Large intestine (tissue), 3 donors: ENCODE measurements at regions not wholly inside any gene's neighbourhood (a gene's known extent, or its start where the extent isn't known, plus 50 kb on each side); places are given as distances from the start of the nearest gene placed in this dataset.

Source experiments
- DNase-seq, 2 donors: peaks; one replicate each; pipeline versions ENCODE4 v3.0.0 to v3.0.0-alpha.2; 2013
- H3K27ac ChIP-seq: one replicate; pipeline ENCODE4 v1.5.1; 2013; ENCODE audit warnings: low read length
- H3K27me3 ChIP-seq: 2 replicates; pipeline ENCODE4 v1.6.1; 2013; ENCODE audit warnings: low read length; ENCODE audit not compliant: control insufficient read depth, insufficient read depth
- H3K36me3 ChIP-seq: 2 replicates; pipeline ENCODE4 v1.6.1; 2013; ENCODE audit warnings: low read length; ENCODE audit not compliant: control insufficient read depth, insufficient read depth
- H3K4me1 ChIP-seq: one replicate; pipeline ENCODE4 v1.6.1; 2013; ENCODE audit warnings: low read length; ENCODE audit not compliant: control insufficient read depth, insufficient read depth
- H3K4me3 ChIP-seq: one replicate; pipeline ENCODE4 v1.5.1; 2013; ENCODE audit warnings: low read length
- H3K9me3 ChIP-seq: one replicate; pipeline ENCODE4 v1.6.1; 2013; ENCODE audit warnings: mild to moderate bottlenecking, low read depth, low read length, moderate library complexity; ENCODE audit not compliant: control insufficient read depth
- WGBS: methylation state at CpG from one replicate; pipeline ENCODE4 v1.1.5; 2013; ENCODE audit warnings: low lambda C conversion rate; ENCODE audit not compliant: insufficient coverage; 5-methylcytosine and 5-hydroxymethylcytosine counted together

DNA sequence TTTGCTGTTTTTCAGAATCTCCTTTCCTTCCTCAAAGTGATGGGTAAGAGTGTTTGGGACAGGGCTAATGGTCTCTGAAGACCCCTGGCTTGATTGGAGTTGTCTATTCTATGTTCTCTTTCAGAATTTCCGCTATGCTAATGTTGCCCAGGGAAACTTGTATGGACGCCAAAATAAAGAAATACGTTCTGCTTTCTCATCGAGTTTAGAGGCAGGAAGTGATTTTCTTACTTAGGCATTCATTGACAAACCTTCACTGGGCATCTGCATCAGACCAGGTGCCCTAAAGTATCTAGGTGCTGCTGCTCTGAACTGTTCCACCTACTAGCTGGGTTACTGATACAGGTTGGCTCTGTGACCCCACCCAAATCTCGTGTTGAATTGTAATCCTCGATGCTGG, 787.9 kb upstream of the EEF2KMT start:
- Histone ChIP-seq H3K27ac (no peak overlapping the region), H3K36me3 (no peaks in the 10 kb centered on the region), H3K4me1 (no peaks in the 10 kb centered on the region), H3K9me3 (no peaks in the 10 kb centered on the region), H3K4me3 (no peak overlapping the region), H3K27me3 (no peaks in the 10 kb centered on the region)
- WGBS: 88% methylated on average over 4 of the region's 6 CpGs
- DNase-seq: no peak

DNA sequence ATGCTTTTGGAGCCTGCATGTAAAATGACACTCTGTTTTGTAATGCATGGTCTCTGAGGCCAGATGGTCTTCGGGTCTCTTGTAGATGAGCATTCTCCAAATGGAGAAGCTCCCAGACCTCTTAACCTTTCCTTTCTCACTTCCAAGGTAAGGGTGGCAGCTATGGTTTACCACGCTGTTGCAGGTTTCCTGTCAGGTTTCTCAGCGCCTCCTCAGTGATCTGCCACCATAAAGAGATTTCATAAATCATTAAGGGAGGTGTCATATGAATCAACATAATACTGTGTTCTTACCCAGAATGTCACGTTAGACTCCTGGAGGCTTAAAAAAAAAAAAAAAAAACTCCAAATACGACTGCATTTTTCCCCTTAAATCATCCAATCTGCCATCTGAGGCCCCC, 787.4 kb upstream of the EEF2KMT start:
- 80% methylated on average over 1 of the region's 5 CpGs for WGBS
- H3K4me1 ChIP-seq: no peaks in the 10 kb centered on the region
- no peak overlapping the region for H3K27ac ChIP-seq
- H3K36me3 ChIP-seq: no peaks in the 10 kb centered on the region
- no peaks in the 10 kb centered on the region for H3K27me3 ChIP-seq
- H3K9me3 ChIP-seq: no peaks in the 10 kb centered on the region
- H3K4me3 ChIP-seq: no peak overlapping the region
- DNase-seq: no peak

DNA sequence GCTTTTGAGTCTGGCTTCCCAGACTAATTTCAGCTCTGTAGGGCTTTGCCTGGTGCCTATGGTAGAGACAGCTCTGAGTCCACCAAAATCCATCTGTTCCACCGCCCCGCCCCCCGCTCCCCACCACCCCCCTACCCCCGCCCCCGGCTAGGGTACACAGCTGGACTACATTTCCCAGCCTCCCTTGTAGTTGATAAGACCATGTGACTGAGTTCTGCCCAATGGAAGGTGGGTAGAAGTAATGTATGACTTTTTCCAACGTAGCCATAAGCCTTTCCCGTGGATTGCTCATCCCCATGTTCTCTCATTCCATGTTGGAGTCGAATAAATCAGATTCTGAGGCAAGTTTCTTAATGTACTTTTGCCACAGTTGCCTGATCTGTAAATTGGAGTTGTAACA, 786.7 kb upstream of the EEF2KMT start:
- DNase-seq: no peak
- Histone ChIP-seq H3K4me3 (no peak overlapping the region), H3K4me1 (no peaks in the 10 kb centered on the region), H3K9me3 (no peaks in the 10 kb centered on the region), H3K27ac (no peak overlapping the region), H3K27me3 (no peaks in the 10 kb centered on the region), H3K36me3 (no peaks in the 10 kb centered on the region)
- no CpG with 5 or more reads among the region's 8 CpGs for WGBS

DNA sequence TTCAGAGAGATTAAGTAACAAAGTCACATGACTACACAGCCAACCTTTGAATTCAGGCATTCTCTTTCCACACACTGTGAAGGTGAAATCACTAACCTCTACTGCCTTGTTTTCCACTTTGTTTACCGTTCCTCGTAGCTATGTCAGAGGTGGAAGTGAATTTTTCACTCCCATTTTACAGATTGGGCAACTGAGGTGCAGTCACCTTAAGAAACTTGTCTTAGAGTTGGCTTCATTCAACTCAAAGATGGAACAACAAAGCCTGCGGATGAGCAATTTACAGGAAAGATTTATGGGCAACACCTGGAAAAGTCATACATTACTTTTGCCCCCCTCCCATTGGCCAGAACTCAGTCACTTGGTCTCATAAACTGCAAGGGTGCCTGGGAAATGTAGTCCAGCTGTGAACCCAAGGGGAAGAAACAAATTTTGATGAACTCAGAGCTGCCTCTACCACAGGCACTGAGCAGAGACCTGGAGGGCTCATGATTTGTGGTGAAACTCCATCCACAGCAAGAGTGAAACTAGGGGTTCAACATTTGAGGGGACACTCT, 784.6 kb upstream of the EEF2KMT start:
- H3K4me3 ChIP-seq: no peak overlapping the region
- H3K4me1 ChIP-seq: no peaks in the 10 kb centered on the region
- H3K27ac ChIP-seq: no peak overlapping the region
- no peaks in the 10 kb centered on the region for H3K36me3 ChIP-seq
- no peak for DNase-seq
- WGBS: no CpG with 5 or more reads among the region's 3 CpGs
- H3K9me3 ChIP-seq: no peaks in the 10 kb centered on the region
- no peaks in the 10 kb centered on the region for H3K27me3 ChIP-seq

DNA sequence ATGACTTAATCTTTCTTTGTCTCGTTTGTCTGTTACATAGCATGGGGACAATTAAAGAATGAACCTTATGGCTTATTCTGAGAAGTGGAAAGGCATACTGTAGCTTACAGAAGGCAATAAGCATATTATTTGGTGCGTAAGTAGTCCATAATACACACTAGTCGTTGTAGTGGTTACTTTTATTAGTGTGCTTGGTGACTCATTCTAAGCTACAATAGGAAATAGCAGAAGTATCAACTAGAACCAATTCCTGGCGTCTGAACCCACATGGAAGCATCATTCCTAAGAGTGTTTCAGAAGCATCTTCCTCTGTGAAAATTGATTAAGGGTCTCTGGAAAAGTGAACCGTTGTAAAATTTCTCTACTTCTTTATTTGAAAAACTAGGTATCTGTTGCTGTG, 777.8 kb upstream of the EEF2KMT start:
- Histone ChIP-seq H3K27me3 (no peaks in the 10 kb centered on the region), H3K27ac (no peak overlapping the region), H3K9me3 (no peaks in the 10 kb centered on the region), H3K36me3 (no peaks in the 10 kb centered on the region), H3K4me3 (no peak overlapping the region), H3K4me1 (no peaks in the 10 kb centered on the region)
- WGBS: 93% methylated on average over 2 of the region's 5 CpGs
- no peak for DNase-seq

GRCh38 chr16:5874899-5875298, 777.3 kb upstream of the EEF2KMT start:
- no CpG with 5 or more reads among the region's 4 CpGs for WGBS
- Histone ChIP-seq H3K4me1 (no peaks in the 10 kb centered on the region), H3K4me3 (no peak overlapping the region), H3K27ac (no peak overlapping the region), H3K36me3 (no peaks in the 10 kb centered on the region), H3K27me3 (no peaks in the 10 kb centered on the region), H3K9me3 (no peaks in the 10 kb centered on the region)
- DNase-seq: no peak

DNA sequence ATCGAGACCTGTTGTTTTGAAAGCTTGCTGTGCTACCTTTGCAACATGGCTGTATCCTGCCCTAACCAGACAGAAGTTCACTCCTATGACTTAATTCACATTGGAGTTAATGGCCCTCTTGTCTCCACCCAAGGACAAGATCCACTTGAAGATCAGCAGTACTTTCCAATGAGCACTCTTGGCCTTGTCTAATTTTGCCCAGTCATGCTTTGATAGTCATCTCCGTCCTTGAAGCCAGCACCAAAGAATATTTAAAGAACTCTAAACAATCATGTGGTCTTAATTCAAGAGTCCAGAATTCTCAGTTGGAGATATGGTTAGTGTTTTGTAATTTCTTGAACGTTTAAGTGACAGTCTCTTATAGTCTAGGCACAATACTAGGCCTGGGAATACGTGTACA, 775.6 kb upstream of the EEF2KMT start:
- no peaks in the 10 kb centered on the region for H3K9me3 ChIP-seq
- no peaks in the 10 kb centered on the region for H3K4me1 ChIP-seq
- no peaks in the 10 kb centered on the region for H3K27me3 ChIP-seq
- 100% methylated on average over 1 of the region's 4 CpGs for WGBS
- no peak overlapping the region for H3K4me3 ChIP-seq
- H3K36me3 ChIP-seq: no peaks in the 10 kb centered on the region
- H3K27ac ChIP-seq: no peak overlapping the region
- DNase-seq: no peak

DNA sequence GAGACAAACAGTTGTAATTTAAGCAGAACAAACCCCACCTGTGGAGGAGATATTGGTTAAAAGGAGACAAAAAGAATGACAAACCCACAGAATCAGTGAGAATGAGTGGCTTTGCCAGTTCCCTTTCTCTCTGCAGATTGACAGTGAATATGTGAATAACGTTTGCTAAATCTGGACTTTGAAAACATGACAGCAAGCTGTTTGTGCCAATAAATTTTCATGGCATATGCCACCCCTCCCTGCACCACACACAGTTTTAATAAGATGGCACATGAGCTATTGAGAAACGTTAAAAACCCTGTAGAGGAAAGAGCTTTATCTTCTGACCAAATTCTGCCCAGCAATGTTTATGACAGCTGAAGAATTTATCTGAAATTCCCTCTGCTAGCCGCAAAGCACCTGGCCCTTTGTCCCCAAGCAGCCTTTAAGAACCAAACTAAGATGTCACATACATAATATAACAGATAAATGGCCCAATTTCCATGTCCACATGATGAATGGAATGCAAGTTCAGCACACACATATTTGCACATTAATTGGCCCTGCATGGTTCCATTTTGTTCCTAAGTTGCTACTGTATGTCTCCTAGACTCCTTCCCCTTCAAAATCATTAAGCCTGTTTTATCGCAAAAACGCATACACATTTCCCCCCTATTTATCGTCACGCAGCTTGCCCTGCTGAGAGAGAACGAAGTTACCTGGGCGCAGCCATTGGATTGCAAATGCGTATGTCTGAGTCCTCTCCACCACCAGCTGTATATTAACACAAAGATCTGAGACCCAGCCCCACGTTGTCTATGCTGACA, 773.5 kb upstream of the EEF2KMT start:
- no peaks in the 10 kb centered on the region for H3K36me3 ChIP-seq
- no peaks in the 10 kb centered on the region for H3K9me3 ChIP-seq
- no peaks in the 10 kb centered on the region for H3K4me1 ChIP-seq
- H3K4me3 ChIP-seq: no peak overlapping the region
- DNase-seq: no peak
- H3K27ac ChIP-seq: no peak overlapping the region
- H3K27me3 ChIP-seq: no peaks in the 10 kb centered on the region
- WGBS: no CpG with 5 or more reads among the region's 11 CpGs

DNA sequence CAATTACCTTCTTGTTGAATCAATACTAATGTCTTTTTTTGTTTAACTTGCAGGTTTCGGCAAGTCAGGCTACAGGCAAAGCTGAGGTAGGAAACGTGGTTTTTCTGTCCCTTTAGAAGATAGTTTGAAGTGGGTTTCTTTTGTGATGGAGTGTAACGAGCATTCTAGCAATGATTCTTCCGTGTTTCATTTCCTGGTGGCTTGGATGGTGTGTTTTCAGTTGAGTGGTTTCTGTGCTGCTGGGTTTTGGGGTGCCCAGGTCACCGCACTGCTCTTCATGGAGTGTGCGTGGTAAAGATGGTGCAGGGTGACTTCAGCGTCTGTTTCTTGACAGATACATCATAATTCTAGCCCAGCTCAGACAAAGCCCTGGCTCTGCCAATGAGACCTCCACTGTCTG, 769.7 kb upstream of the EEF2KMT start:
- DNase-seq: no peak
- no peaks in the 10 kb centered on the region for H3K27me3 ChIP-seq
- no peaks in the 10 kb centered on the region for H3K36me3 ChIP-seq
- no peak overlapping the region for H3K27ac ChIP-seq
- no CpG with 5 or more reads among the region's 7 CpGs for WGBS
- H3K4me3 ChIP-seq: no peak overlapping the region
- H3K9me3 ChIP-seq: peaks cover 2% of the 10 kb centered on the region
- no peaks in the 10 kb centered on the region for H3K4me1 ChIP-seq

GRCh38 chr16:5865236-5865635, 767.6 kb upstream of the EEF2KMT start:
- no peaks in the 10 kb centered on the region for H3K36me3 ChIP-seq
- no peak overlapping the region for H3K4me3 ChIP-seq
- DNase-seq: no peak
- H3K27ac ChIP-seq: no peak overlapping the region
- no peaks in the 10 kb centered on the region for H3K4me1 ChIP-seq
- H3K27me3 ChIP-seq: no peaks in the 10 kb centered on the region
- 67% methylated on average over 1 of the region's 6 CpGs for WGBS
- H3K9me3 ChIP-seq: peaks cover 2% of the 10 kb centered on the region

GRCh38 chr16:5863071-5863606, 765.5 kb upstream of the EEF2KMT start:
- peaks cover 2% of the 10 kb centered on the region for H3K9me3 ChIP-seq
- WGBS: 81% methylated on average over 7 of the region's 15 CpGs
- no peaks in the 10 kb centered on the region for H3K4me1 ChIP-seq
- no peaks in the 10 kb centered on the region for H3K27me3 ChIP-seq
- H3K36me3 ChIP-seq: no peaks in the 10 kb centered on the region
- no peak overlapping the region for H3K27ac ChIP-seq
- DNase-seq: no peak
- H3K4me3 ChIP-seq: no peak overlapping the region
